ENCODE measurements at regions not wholly inside any gene's neighbourhood (a gene's known extent, or its start where the extent isn't known, plus 50 kb on each side); places are given as distances from the start of the nearest gene placed in this dataset.

- no peaks in the 10 kb centered on the region for H3K79me2 ChIP-seq (ENCODE audit: insufficient read depth, low read length)
- H4K20me1 ChIP-seq (ENCODE audit: control insufficient read depth, insufficient read depth, insufficient read length), result no peaks in the 10 kb centered on the region
- DNase-seq, result no peak
- no peak overlapping the region for H4K5ac ChIP-seq (ENCODE audit: insufficient read length, low read depth, low read length)
- no peak overlapping the region for H3K4ac ChIP-seq (ENCODE audit: low read depth, low read length)
- H3K4me1 Mint-ChIP-seq, result no peaks in the 10 kb centered on the region
- H3K9me3 Mint-ChIP-seq, result no peaks in the 10 kb centered on the region
- no peak overlapping the region for H3K9ac ChIP-seq (ENCODE audit: extremely low read depth, insufficient read length, low read length)
- H3T11ph ChIP-seq (ENCODE audit: low read length), result no peak overlapping the region
- H2AK5ac ChIP-seq (ENCODE audit: insufficient read length, low read length), result no peak overlapping the region
- H3K9me3 ChIP-seq (ENCODE audit: control insufficient read depth, low read depth, low read length), result no peaks in the 10 kb centered on the region
- no peak overlapping the region for H3K18ac ChIP-seq (ENCODE audit: insufficient read length, low read depth, low read length)
- no peak overlapping the region for H3K27ac ChIP-seq (ENCODE audit: insufficient read length, low read depth, low read length)
- H2BK12ac ChIP-seq (ENCODE audit: insufficient read length, low read depth, low read length), result no peak overlapping the region
- WGBS (ENCODE audit: extremely low coverage, insufficient read length, low lambda C conversion rate), result no CpG with 5 or more reads among the region's 1 CpG
- no peak overlapping the region for H3K27ac Mint-ChIP-seq
- H3K27me3 ChIP-seq (ENCODE audit: insufficient read depth, low read length), result no peaks in the 10 kb centered on the region
- H3K56ac ChIP-seq (ENCODE audit: insufficient read length, low read depth, low read length), result no peak overlapping the region
- no peak overlapping the region for H2BK20ac ChIP-seq (ENCODE audit: low read depth, low read length, poor library complexity, severe bottlenecking)
- no peak overlapping the region for H3K14ac ChIP-seq (ENCODE audit: insufficient read depth, low read length)
- no peak overlapping the region for H2BK15ac ChIP-seq (ENCODE audit: low read depth, low read length)
- no peak overlapping the region for H3K4me2 ChIP-seq (ENCODE audit: insufficient read depth, insufficient read length, low read length)
- H3K4me3 Mint-ChIP-seq, result no peak overlapping the region
- H4K91ac ChIP-seq (ENCODE audit: insufficient read length, low read depth, low read length), result no peak overlapping the region
- H2BK120ac ChIP-seq (ENCODE audit: low read depth, low read length, poor library complexity, severe bottlenecking), result no peak overlapping the region
- no peak overlapping the region for H2AFZ ChIP-seq (ENCODE audit: low read length)
- H3K23me2 ChIP-seq (ENCODE audit: insufficient read length, low read depth, low read length, poor library complexity, severe bottlenecking), result no peaks in the 10 kb centered on the region
- no peaks in the 10 kb centered on the region for H3K27me3 Mint-ChIP-seq (ENCODE audit: low read depth)
- no peaks in the 10 kb centered on the region for H3K79me1 ChIP-seq (ENCODE audit: insufficient read depth, low read depth, low read length, poor library complexity, severe bottlenecking)
- TF ChIP-seq CTCF (conservative IDR thresholded peaks at IDR 0.05), result no peak
- no peaks in the 10 kb centered on the region for H3K4me1 ChIP-seq (ENCODE audit: insufficient read depth, low read length)
- no peak overlapping the region for H3K23ac ChIP-seq (ENCODE audit: insufficient read length, low read depth, low read length)
- H2BK5ac ChIP-seq (ENCODE audit: insufficient read length, low read length), result no peak overlapping the region
- no peak overlapping the region for H4K8ac ChIP-seq (replicated peaks; ENCODE audit: insufficient read length, low read depth, low read length)
- no peaks in the 10 kb centered on the region for H3K36me3 Mint-ChIP-seq (ENCODE audit: insufficient read depth in 1 of 3, low read depth in 3 of 3)
These were observed 301.9 kb upstream of the KYNU start for GRCh38 chr2:142575561-142575960.

Data from H9 (cell line).